ENCODE measurements at regions not wholly inside any gene's neighbourhood (a gene's known extent, or its start where the extent isn't known, plus 50 kb on each side); places are given as distances from the start of the nearest gene placed in this dataset.
"Not testable (repeated sequence)": the region's sequence is repeated elsewhere in the genome, so short reads cannot be mapped to it uniquely, and the experiment has no call there.

DNA sequence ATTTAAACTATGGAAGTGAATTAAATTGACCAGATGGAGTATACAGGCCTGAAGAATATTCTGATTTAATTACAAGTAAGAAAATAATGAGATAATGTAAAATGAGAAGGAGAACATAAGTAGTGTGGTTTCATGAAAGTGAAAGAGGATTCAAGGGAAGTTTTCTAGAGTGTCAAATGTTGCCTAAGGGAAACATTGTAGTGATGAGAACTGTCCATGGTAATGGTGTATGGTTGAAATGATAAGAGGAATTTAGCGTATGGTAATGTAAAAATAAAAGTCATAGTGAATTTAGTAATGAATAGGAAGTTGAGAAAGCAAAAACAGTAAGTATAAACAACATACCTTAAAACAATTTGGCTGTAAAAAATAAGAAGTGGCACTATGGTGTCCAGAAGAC, 1954.6 kb upstream of the FLRT2 start:
- Histone ChIP-seq H3K27ac (no peak overlapping the region), H3K9me3 (replicated peaks in 1 of 11) (no peaks in the 10 kb centered on the region), H3K4me2 (no peak overlapping the region), H3K4me3 (no peak overlapping the region), H3K4me1 (no peaks in the 10 kb centered on the region), H4K20me1 (no peaks in the 10 kb centered on the region), H3K9ac (no peak overlapping the region), H3K27me3 (no peaks in the 10 kb centered on the region), H3K36me3 (no peaks in the 10 kb centered on the region)
- TF ChIP-seq Cebpa-rat (IDR thresholded peaks at IDR 0.05): no peak

DNA sequence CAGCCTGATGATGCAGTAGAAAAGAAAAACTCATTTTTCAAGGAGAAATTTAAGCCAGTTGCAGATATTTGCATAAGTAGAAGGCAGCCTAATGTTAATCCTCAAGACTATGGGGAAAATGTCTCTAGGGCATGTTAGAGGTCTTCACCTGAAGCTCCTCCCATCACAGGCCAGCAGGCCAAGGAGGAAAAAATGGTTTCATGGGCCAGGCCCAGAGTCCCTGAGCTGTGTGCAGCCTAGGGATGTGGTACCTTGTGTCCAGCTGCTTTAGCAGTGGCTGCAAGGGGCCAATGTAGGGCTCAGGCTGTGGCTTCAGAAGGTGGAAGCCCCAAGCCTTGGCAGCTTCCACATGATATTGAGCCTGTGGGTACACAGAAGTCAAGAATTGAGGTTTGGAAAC, 1946.7 kb upstream of the FLRT2 start:
- H3K36me3 ChIP-seq: no peaks in the 10 kb centered on the region
- no peaks in the 10 kb centered on the region for H3K27me3 ChIP-seq
- H3K4me2 ChIP-seq: no peak overlapping the region
- H3K9ac ChIP-seq: no peak overlapping the region
- no peak overlapping the region for H3K27ac ChIP-seq
- H3K9me3 ChIP-seq (replicated peaks in 1 of 11): peaks cover 9 to 18% (median 14%) of the 10 kb centered on the region in 11 experiments
- no peaks in the 10 kb centered on the region for H4K20me1 ChIP-seq
- H3K4me3 ChIP-seq: no peak overlapping the region
- TF ChIP-seq Cebpa-rat (IDR thresholded peaks at IDR 0.05): no peak
- H3K4me1 ChIP-seq: no peaks in the 10 kb centered on the region

GRCh38 chr14:83594874-83595273, 1935.1 kb upstream of the FLRT2 start:
- Histone ChIP-seq H3K27me3 (no peaks in the 10 kb centered on the region), H3K4me3 (no peak overlapping the region), H4K20me1 (no peaks in the 10 kb centered on the region), H3K27ac (no peak overlapping the region), H3K4me2 (no peak overlapping the region), H3K4me1 (no peaks in the 10 kb centered on the region), H3K9ac (no peak overlapping the region), H3K9me3 (replicated peaks in 1 of 11) (peaks cover 0 to 9% (median 0%) of the 10 kb centered on the region in 11 experiments; a peak in 5 of 22 replicates), H3K36me3 (no peaks in the 10 kb centered on the region)
- no peak for TF ChIP-seq Cebpa-rat (IDR thresholded peaks at IDR 0.05)

- H3K9ac ChIP-seq: no peak overlapping the region
- H3K4me1 ChIP-seq: no peaks in the 10 kb centered on the region
- no peak overlapping the region for H3K27ac ChIP-seq
- no peaks in the 10 kb centered on the region for H3K36me3 ChIP-seq
- H3K9me3 ChIP-seq (replicated peaks in 1 of 11): no peaks in the 10 kb centered on the region
- H3K4me3 ChIP-seq: no peak overlapping the region
- H4K20me1 ChIP-seq: no peaks in the 10 kb centered on the region
- no peaks in the 10 kb centered on the region for H3K27me3 ChIP-seq
- H3K4me2 ChIP-seq: no peak overlapping the region
- TF ChIP-seq Cebpa-rat (IDR thresholded peaks at IDR 0.05): no peak
Observed at GRCh38 chr14:83607682-83608081, 1922.3 kb upstream of the FLRT2 start.

GRCh38 chr14:83611491-83611890, 1918.5 kb upstream of the FLRT2 start:
- H3K4me1 ChIP-seq: no peaks in the 10 kb centered on the region
- H3K27me3 ChIP-seq: no peaks in the 10 kb centered on the region
- TF ChIP-seq Cebpa-rat (IDR thresholded peaks at IDR 0.05): no peak
- H3K4me2 ChIP-seq: no peak overlapping the region
- no peaks in the 10 kb centered on the region for H4K20me1 ChIP-seq
- no peak overlapping the region for H3K4me3 ChIP-seq
- no peaks in the 10 kb centered on the region for H3K9me3 ChIP-seq (replicated peaks in 1 of 11)
- no peak overlapping the region for H3K27ac ChIP-seq
- H3K36me3 ChIP-seq: no peaks in the 10 kb centered on the region
- H3K9ac ChIP-seq: no peak overlapping the region

- H4K20me1 ChIP-seq: no peaks in the 10 kb centered on the region
- H3K4me2 ChIP-seq: no peak overlapping the region
- no peaks in the 10 kb centered on the region for H3K4me1 ChIP-seq
- no peak overlapping the region for H3K27ac ChIP-seq
- no peaks in the 10 kb centered on the region for H3K27me3 ChIP-seq
- TF ChIP-seq Cebpa-rat (IDR thresholded peaks at IDR 0.05): no peak
- H3K9ac ChIP-seq: no peak overlapping the region
- H3K9me3 ChIP-seq (replicated peaks in 1 of 11): no peaks in the 10 kb centered on the region
- no peaks in the 10 kb centered on the region for H3K36me3 ChIP-seq
- H3K4me3 ChIP-seq: no peak overlapping the region
Observed at GRCh38 chr14:83611906-83612390, 1918.0 kb upstream of the FLRT2 start.

GRCh38 chr14:83614956-83615355, 1915.0 kb upstream of the FLRT2 start:
- no peaks in the 10 kb centered on the region for H3K27me3 ChIP-seq
- no peak overlapping the region for H3K4me3 ChIP-seq
- H4K20me1 ChIP-seq: no peaks in the 10 kb centered on the region
- no peak overlapping the region for H3K4me2 ChIP-seq
- H3K27ac ChIP-seq: no peak overlapping the region
- H3K9me3 ChIP-seq (replicated peaks in 1 of 11): peaks cover 0 to 5% (median 0%) of the 10 kb centered on the region in 11 experiments; a peak in 1 of 22 replicates
- no peak for TF ChIP-seq Cebpa-rat (IDR thresholded peaks at IDR 0.05)
- H3K36me3 ChIP-seq: no peaks in the 10 kb centered on the region
- no peaks in the 10 kb centered on the region for H3K4me1 ChIP-seq
- no peak overlapping the region for H3K9ac ChIP-seq

DNA sequence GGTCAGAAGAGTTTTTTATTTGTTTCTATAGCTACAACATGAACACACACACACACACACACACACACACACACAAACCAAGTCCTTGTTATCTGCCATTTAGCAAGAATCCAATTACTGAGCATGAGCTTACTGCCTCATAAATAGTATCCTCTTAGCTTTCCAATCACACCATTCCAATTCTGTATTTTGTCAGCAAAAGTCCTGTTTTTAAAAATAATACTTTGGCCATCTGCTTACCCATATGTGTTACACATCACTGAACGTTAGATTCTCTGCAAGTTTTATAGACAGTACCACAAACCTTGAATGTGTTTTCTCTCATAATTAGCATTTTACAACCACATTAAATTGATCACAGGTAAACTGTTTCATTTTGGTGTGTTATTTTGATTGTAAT, 1905.4 kb upstream of the FLRT2 start:
- Histone ChIP-seq H3K36me3 (no peaks in the 10 kb centered on the region), H3K4me2 (no peak overlapping the region), H4K20me1 (no peaks in the 10 kb centered on the region), H3K27ac (no peak overlapping the region), H3K9ac (no peak overlapping the region), H3K4me3 (no peak overlapping the region), H3K4me1 (no peaks in the 10 kb centered on the region), H3K9me3 (replicated peaks in 1 of 11) (no peaks in the 10 kb centered on the region; a peak in 1 of 22 replicates), H3K27me3 (no peaks in the 10 kb centered on the region)
- TF ChIP-seq Cebpa-rat (IDR thresholded peaks at IDR 0.05): no peak

- peak overlapping the region in 3 of 11 experiments; percentile 29 to 47 (median 31); a peak in 5 of 22 replicates for H3K4me2 ChIP-seq
- no peak overlapping the region for H3K27ac ChIP-seq
- H3K4me3 ChIP-seq: no peak overlapping the region
- H4K20me1 ChIP-seq: no peaks in the 10 kb centered on the region
- no peak overlapping the region for H3K9ac ChIP-seq
- H3K36me3 ChIP-seq: no peaks in the 10 kb centered on the region
- peaks cover 0 to 10% (median 0%) of the 10 kb centered on the region in 10 experiments; a peak in 7 of 20 replicates for H3K4me1 ChIP-seq
- H3K9me3 ChIP-seq (replicated peaks in 1 of 11): no peaks in the 10 kb centered on the region; a peak in 1 of 22 replicates
- no peak for TF ChIP-seq Cebpa-rat (IDR thresholded peaks at IDR 0.05)
- no peaks in the 10 kb centered on the region for H3K27me3 ChIP-seq
Observed at GRCh38 chr14:83632375-83632774, 1897.6 kb upstream of the FLRT2 start.

DNA sequence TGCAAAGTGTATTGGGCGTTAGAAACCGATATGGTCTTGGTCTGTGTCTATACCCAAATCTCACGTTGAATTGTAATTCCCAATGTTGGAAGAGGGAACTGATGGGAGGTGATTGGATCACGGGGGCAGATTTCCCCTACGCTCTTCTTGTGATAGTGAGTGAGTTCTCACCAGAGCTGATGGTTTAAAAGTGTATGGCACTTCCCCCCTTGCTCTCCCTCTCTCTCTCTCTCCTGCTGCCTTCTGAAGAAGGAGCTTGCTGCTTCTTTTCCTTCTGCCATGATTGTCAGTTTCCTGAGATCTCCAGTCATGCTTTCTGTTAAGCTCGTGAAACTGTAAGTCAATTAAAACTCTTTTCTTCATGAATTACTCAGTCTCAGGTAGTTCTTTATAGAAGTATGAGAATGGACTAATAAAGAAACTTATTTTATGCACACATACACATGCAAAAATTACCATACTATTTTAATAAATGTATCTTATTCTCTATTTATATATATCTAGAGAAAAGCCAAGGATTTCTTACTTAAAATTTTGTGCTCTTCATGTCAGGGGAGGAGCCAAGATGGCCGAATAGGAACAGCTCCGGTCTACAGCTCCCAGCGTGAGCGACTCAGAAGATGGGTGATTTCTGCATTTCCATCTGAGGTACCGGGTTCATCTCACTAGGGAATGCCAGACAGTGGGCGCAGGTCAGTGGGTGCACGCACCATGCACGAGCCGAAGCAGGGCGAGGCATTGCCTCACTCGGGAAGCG, 1891.0 kb upstream of the FLRT2 start:
- Histone ChIP-seq H4K20me1 (no peaks in the 10 kb centered on the region), H3K4me1 (no peaks in the 10 kb centered on the region), H3K36me3 (no peaks in the 10 kb centered on the region), H3K27me3 (no peaks in the 10 kb centered on the region), H3K9me3 (replicated peaks in 1 of 11) (no peaks in the 10 kb centered on the region), H3K4me2 (no peak overlapping the region), H3K9ac (no peak overlapping the region), H3K27ac (no peak overlapping the region), H3K4me3 (no peak overlapping the region)
- no peak for TF ChIP-seq Cebpa-rat (IDR thresholded peaks at IDR 0.05)

- not testable (repeated sequence) for H3K27ac ChIP-seq; H3K9me3 ChIP-seq (replicated peaks in 1 of 11); H4K20me1 ChIP-seq; H3K4me2 ChIP-seq; H3K27me3 ChIP-seq; H3K9ac ChIP-seq; H3K4me1 ChIP-seq; H3K4me3 ChIP-seq; H3K36me3 ChIP-seq
Observed at GRCh38 chr14:83639505-83639875, 1890.5 kb upstream of the FLRT2 start.

Data from BLaER1 treated with 17β-estradiol and CSF1 and Interleukin-3, amounts not matched to agents 10 nM and 100 nM (cell line).